SK-N-SH treated with all-trans-retinoic acid at 6 μM for 48 hours (cell line): ENCODE measurements at regions not wholly inside any gene's neighbourhood (a gene's known extent, or its start where the extent isn't known, plus 50 kb on each side); places are given as distances from the start of the nearest gene placed in this dataset.

Source experiments
- ATAC-seq: fragments of 200-7000 bp; cut with Tn5 transposase; 3 replicates; pipeline ENCODE4 v1.9.1; 2020; ENCODE audit warnings: mild to moderate bottlenecking, moderate library complexity
- ARNTL ChIP-seq: fragments of 450-650 bp; formaldehyde crosslinking; IDR thresholded peaks from 2 replicates; pipeline ENCODE4 v1.5.0; 2020; ENCODE audit warnings: low read depth, mild to moderate bottlenecking, moderate library complexity, borderline replicate concordance
- BACH2 ChIP-seq: fragments of 250-450 bp; sonication (Bioruptor Pico); IDR thresholded peaks from 2 replicates; pipeline ENCODE4 v1.9.0; 2021; ENCODE audit warnings: mild to moderate bottlenecking, borderline replicate concordance
- CREB5 ChIP-seq: fragments of 250-450 bp; sonication (Bioruptor Pico); IDR thresholded peaks from 2 replicates; pipeline ENCODE4 v1.5.1; 2020; ENCODE audit warnings: low read depth, mild to moderate bottlenecking, moderate library complexity
- CSDC2 ChIP-seq: fragments of 250-450 bp; sonication (Bioruptor Pico); IDR thresholded peaks from 2 replicates; pipeline ENCODE4 v1.5.0; 2020; ENCODE audit warnings: mild to moderate bottlenecking, moderate library complexity
- CSRNP3 ChIP-seq: fragments of 250-450 bp; sonication (Bioruptor Pico); IDR thresholded peaks from 2 replicates; pipeline ENCODE4 v1.5.1; 2021; ENCODE audit warnings: mild to moderate bottlenecking, moderate library complexity
- ESRRG ChIP-seq: fragments of 250-450 bp; sonication (Bioruptor Pico); IDR thresholded peaks from 2 replicates; pipeline ENCODE4 v1.6.1; 2021; ENCODE audit warnings: mild to moderate bottlenecking
- GLIS3 ChIP-seq: fragments of 250-450 bp; sonication (Bioruptor Pico); IDR thresholded peaks from 2 replicates; pipeline ENCODE4 v1.5.0; 2020; ENCODE audit warnings: mild to moderate bottlenecking, moderate library complexity
- OSR1 ChIP-seq: fragments of 250-450 bp; sonication (Bioruptor Pico); IDR thresholded peaks from 2 replicates; pipeline ENCODE4 v1.8.0; 2022; ENCODE audit warnings: moderate library complexity, mild to moderate bottlenecking, inconsistent platforms
- POU6F1 ChIP-seq: fragments of 250-450 bp; sonication (Bioruptor Pico); IDR thresholded peaks from 2 replicates; pipeline ENCODE4 v1.8.0; 2021; ENCODE audit warnings: low read depth, mild to moderate bottlenecking, moderate library complexity, borderline replicate concordance
- PPARA ChIP-seq: fragments of 250-450 bp; sonication (Bioruptor Pico); IDR thresholded peaks from 2 replicates; pipeline ENCODE4 v1.5.0; 2020; ENCODE audit warnings: mild to moderate bottlenecking, borderline replicate concordance
- RARB ChIP-seq: fragments of 250-450 bp; sonication (Bioruptor Pico); IDR thresholded peaks from 2 replicates; pipeline ENCODE4 v1.8.0; 2021; ENCODE audit warnings: mild to moderate bottlenecking, moderate library complexity
- SNAI2 ChIP-seq: fragments of 250-450 bp; sonication (Bioruptor Pico); IDR thresholded peaks from 2 replicates; pipeline ENCODE4 v1.5.0; 2020; ENCODE audit warnings: mild to moderate bottlenecking, moderate library complexity
- TCF4 ChIP-seq: fragments of 250-450 bp; sonication (Bioruptor Pico); IDR thresholded peaks from 2 replicates; pipeline ENCODE4 v1.8.0; 2021; ENCODE audit warnings: mild to moderate bottlenecking, moderate library complexity, borderline replicate concordance
- TOX ChIP-seq: fragments of 250-450 bp; sonication (Bioruptor Pico); IDR thresholded peaks from 2 replicates; pipeline ENCODE4 v1.8.0; 2021; ENCODE audit warnings: mild to moderate bottlenecking, moderate library complexity, borderline replicate concordance
- ZC3H10 ChIP-seq: fragments of 250-450 bp; sonication (Bioruptor Pico); IDR thresholded peaks from 2 replicates; pipeline ENCODE4 v1.5.1; 2021; ENCODE audit warnings: mild to moderate bottlenecking, moderate library complexity
- ZFP3 ChIP-seq: fragments of 250-450 bp; sonication (Bioruptor Pico); IDR thresholded peaks from 2 replicates; pipeline ENCODE4 v1.5.0; 2020; ENCODE audit warnings: mild to moderate bottlenecking, moderate library complexity
- ZNF70 ChIP-seq: fragments of 450-650 bp; formaldehyde crosslinking; IDR thresholded peaks from 2 replicates; pipeline ENCODE4 v1.5.0; 2020; ENCODE audit warnings: mild to moderate bottlenecking, moderate library complexity
- ZNF8 ChIP-seq: fragments of 450-650 bp; formaldehyde crosslinking; IDR thresholded peaks from 2 replicates; pipeline ENCODE4 v1.5.0; 2020; ENCODE audit warnings: mild to moderate bottlenecking, moderate library complexity
- TF ChIP-seq, protein P1 (sequence below): fragments of 250-450 bp; sonication (Bioruptor Pico); IDR thresholded peaks from 2 replicates; pipeline ENCODE4 v1.8.0; 2020; ENCODE audit warnings: mild to moderate bottlenecking, moderate library complexity, borderline replicate concordance

DNA sequence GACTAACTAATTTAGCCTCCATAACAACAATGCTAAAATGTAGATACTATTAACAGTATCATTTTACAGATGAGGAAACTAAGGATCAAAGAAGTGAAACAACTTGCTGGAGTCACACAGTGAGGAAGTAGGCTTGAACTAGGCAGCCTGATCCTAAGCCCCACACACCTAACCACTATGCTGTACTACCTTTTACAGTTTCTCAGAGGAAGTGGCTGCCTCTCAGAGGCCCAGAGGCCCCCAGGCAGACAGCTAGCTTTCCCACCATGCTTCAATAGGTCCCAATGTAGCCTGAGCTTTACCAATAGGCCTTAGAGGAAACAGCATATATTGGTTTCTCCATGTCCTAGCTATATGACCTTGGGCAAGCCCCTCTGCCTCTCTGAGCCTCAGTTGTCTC, 69.4 kb upstream of the PJA1 start:
- TF ChIP-seq ZC3H10 (no peak), SNAI2 (CRISPR knock-in tag) (no peak), CSDC2 (CRISPR knock-in tag) (no peak), ARNTL (CRISPR knock-in tag) (no peak), ZFP3 (CRISPR knock-in tag) (no peak), RARB (CRISPR knock-in tag) (no peak), CREB5 (CRISPR knock-in tag) (no peak), BACH2 (CRISPR knock-in tag) (no peak), TOX (CRISPR knock-in tag) (no peak), CSRNP3 (no peak), ESRRG (CRISPR knock-in tag) (no peak), TCF4 (no peak), ZNF8 (no peak), PPARA (CRISPR knock-in tag) (no peak), POU6F1 (no peak), OSR1 (CRISPR knock-in tag) (no peak)
- TF ChIP-seq, protein P1, sequence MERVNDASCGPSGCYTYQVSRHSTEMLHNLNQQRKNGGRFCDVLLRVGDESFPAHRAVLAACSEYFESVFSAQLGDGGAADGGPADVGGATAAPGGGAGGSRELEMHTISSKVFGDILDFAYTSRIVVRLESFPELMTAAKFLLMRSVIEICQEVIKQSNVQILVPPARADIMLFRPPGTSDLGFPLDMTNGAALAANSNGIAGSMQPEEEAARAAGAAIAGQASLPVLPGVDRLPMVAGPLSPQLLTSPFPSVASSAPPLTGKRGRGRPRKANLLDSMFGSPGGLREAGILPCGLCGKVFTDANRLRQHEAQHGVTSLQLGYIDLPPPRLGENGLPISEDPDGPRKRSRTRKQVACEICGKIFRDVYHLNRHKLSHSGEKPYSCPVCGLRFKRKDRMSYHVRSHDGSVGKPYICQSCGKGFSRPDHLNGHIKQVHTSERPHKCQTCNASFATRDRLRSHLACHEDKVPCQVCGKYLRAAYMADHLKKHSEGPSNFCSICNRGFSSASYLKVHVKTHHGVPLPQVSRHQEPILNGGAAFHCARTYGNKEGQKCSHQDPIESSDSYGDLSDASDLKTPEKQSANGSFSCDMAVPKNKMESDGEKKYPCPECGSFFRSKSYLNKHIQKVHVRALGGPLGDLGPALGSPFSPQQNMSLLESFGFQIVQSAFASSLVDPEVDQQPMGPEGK (CRISPR knock-in tag), result no peak
- no peak for ATAC-seq

- TF ChIP-seq GLIS3 (CRISPR knock-in tag), result no peak
- TF ChIP-seq BACH2 (CRISPR knock-in tag), result no peak
- TF ChIP-seq CREB5 (CRISPR knock-in tag), result no peak
- no peak for TF ChIP-seq CSRNP3
- no peak for TF ChIP-seq CSDC2 (CRISPR knock-in tag)
- no peak for TF ChIP-seq SNAI2 (CRISPR knock-in tag)
- TF ChIP-seq, protein P1 (CRISPR knock-in tag), result no peak
- TF ChIP-seq, all 23 proteins: peak for 0
- ATAC-seq, result no peak
Observed at GRCh38 chrX:69232945-69233344, 67.7 kb upstream of the PJA1 start.

DNA sequence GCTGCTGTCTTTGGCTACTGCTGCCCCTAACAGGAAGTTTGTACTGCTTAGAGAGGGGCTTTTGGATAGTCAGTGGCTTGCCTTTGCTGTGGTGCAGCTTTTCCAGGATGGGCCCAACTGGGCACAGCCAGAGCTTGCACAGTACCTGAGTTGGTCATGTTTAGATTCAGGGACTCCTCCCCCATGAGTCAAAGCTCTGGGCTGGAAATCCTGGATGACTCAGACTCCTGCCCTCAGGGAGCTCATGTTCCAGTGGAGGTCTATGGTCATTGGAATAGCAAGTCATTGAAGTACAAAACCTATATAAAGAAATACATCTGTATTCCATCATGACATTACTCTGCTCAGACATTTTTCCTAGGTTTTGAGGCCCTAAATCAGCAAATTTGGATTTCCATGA, 66.7 kb upstream of the PJA1 start:
- no peak for ATAC-seq
- TF ChIP-seq SNAI2 (CRISPR knock-in tag) (no peak), RARB (CRISPR knock-in tag) (no peak), ZFP3 (CRISPR knock-in tag) (no peak), CREB5 (CRISPR knock-in tag) (no peak), ZNF70 (CRISPR knock-in tag) (no peak), TOX (CRISPR knock-in tag) (no peak), ARNTL (CRISPR knock-in tag) (no peak), CSDC2 (CRISPR knock-in tag) (no peak), GLIS3 (CRISPR knock-in tag) (no peak)
